Hepatocyte (in vitro differentiated cells): ENCODE measurements at regions not wholly inside any gene's neighbourhood (a gene's known extent, or its start where the extent isn't known, plus 50 kb on each side); places are given as distances from the start of the nearest gene placed in this dataset.

Experiments
- EZH2 ChIP-seq: fragments of 200-600 bp; sonication (generic); IDR thresholded peaks from 2 replicates; pipeline ENCODE4 v1.6.1; 2016; ENCODE audit warnings: antibody characterized with exemption, mild to moderate bottlenecking, borderline replicate concordance
- EZH2phosphoT487 ChIP-seq: fragments of 200-600 bp; sonication (generic); IDR thresholded peaks from one replicate; pipeline ENCODE4 v1.6.1; 2018; ENCODE audit warnings: antibody characterized with exemption, mild to moderate bottlenecking, low read depth, moderate library complexity; ENCODE audit not compliant: unreplicated experiment, severe bottlenecking
- TF ChIP-seq, protein P1 (sequence below): fragments of 200-600 bp; sonication (generic); IDR thresholded peaks from 2 replicates; pipeline ENCODE4 v1.5.1; 2016; ENCODE audit warnings: antibody characterized with exemption, mild to moderate bottlenecking; ENCODE audit not compliant: poor library complexity

DNA sequence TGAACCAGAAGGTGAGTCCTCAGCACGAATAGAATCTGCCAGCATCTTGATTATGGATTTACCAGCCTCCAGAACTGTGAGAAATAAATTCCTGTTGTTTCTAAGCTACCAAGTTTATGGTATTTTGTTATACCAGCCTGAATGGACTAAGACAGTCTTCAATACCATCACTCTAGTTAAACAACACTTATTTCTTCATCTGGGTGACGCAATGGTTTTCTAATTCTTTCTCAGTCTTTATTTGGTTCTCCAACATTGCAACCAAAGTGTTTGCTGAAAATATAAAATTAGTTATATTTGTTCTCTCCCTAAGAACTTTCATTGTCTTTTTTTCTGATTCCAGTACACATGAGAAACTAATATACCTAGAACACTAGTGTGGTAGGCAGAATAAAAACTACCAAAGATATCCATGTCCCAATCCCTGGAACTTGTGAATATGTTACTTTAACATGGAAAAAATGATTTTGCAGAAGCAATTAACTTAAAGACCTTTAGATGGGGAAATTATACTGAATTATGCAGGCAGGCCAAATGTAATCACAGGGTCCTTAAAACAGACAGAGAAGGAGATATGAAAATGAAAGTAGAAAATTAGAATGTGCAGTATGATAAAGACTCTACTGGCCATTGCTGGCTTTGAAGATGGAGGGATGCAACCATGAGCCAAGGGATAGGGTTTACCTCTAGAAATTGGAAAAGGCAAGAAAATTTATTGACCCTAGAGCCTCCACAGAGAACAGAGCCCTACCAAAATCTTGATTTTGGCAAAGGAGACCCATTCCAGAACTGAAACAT, 1115.1 kb downstream of the PLA2G4A start:
- TF ChIP-seq, protein P1, sequence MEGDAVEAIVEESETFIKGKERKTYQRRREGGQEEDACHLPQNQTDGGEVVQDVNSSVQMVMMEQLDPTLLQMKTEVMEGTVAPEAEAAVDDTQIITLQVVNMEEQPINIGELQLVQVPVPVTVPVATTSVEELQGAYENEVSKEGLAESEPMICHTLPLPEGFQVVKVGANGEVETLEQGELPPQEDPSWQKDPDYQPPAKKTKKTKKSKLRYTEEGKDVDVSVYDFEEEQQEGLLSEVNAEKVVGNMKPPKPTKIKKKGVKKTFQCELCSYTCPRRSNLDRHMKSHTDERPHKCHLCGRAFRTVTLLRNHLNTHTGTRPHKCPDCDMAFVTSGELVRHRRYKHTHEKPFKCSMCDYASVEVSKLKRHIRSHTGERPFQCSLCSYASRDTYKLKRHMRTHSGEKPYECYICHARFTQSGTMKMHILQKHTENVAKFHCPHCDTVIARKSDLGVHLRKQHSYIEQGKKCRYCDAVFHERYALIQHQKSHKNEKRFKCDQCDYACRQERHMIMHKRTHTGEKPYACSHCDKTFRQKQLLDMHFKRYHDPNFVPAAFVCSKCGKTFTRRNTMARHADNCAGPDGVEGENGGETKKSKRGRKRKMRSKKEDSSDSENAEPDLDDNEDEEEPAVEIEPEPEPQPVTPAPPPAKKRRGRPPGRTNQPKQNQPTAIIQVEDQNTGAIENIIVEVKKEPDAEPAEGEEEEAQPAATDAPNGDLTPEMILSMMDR, result no peak
- no peak for TF ChIP-seq EZH2phosphoT487
- TF ChIP-seq EZH2, result no peak
